ENCODE measurements at regions not wholly inside any gene's neighbourhood (a gene's known extent, or its start where the extent isn't known, plus 50 kb on each side); places are given as distances from the start of the nearest gene placed in this dataset.

DNA sequence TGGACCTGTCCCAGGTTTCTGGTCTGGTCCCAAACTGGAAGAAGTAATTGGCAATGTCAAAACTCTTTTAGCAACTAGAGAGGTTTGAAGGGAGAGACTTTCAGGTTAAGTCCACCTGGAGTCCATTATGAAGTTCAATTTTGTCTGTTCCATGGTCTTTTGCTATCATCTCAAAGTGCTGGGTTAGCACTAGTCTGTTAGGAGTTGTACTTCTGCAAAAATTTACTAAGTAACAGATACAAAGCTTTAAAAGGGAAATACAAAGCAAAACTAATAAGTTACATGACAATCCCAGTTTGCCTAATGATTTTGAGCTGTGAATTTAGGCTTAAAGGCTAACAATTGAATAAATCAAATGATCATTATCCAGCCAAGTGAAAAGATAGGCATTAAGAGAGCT is 643.9 kb downstream of the C12orf50 start:
- dilution Hi-C loops (cut with MboI; ENCODE audit: extremely low pct_ligation_motif_present, low sequenced_read_pairs) = no loop called here
- no peak for DNase-seq (ENCODE audit: low read depth, low spot score)
- no TSS peak for BruUV-seq (replicated peaks)
- Histone ChIP-seq H3K27ac (ENCODE audit: insufficient read depth, low read depth, low read length) (no peak overlapping the region), H3K4me2 (ENCODE audit: insufficient read depth, low read length) (no peak overlapping the region), H4K20me1 (replicated peaks; ENCODE audit: control insufficient read depth, extremely low read depth, insufficient read depth, low read length) (no peaks in the 10 kb centered on the region), H3K79me2 (ENCODE audit: control insufficient read depth, insufficient read depth, low read length) (no peaks in the 10 kb centered on the region), H3K4me1 (ENCODE audit: control insufficient read depth, extremely low read depth, insufficient read depth, low read length) (no peaks in the 10 kb centered on the region), H3K9me3 (replicated peaks; ENCODE audit: control insufficient read depth, insufficient read depth, low read length) (no peaks in the 10 kb centered on the region), H3K9me1 (replicated peaks; ENCODE audit: control insufficient read depth, extremely low read depth, insufficient read depth, low read length) (no peaks in the 10 kb centered on the region), H3K36me3 (ENCODE audit: control insufficient read depth in 2 of 2, extremely low read depth in 1 of 2, insufficient read depth in 2 of 2, low read length in 2 of 2) (no peaks in the 10 kb centered on the region), H2AFZ (ENCODE audit: low read depth, low read length) (no peak overlapping the region), H3K9ac (replicated peaks; ENCODE audit: extremely low read depth, insufficient read depth, low read length) (no peak overlapping the region), H3K4me3 (replicated peaks in 1 of 3; ENCODE audit: insufficient read depth in 1 of 3, low read depth in 1 of 3, low read length in 3 of 3) (no peak overlapping the region), H3K27me3 (ENCODE audit: control insufficient read depth in 2 of 2, insufficient read depth in 2 of 2, low read length in 2 of 2) (peaks cover 0 to 2% of the 10 kb centered on the region in 2 experiments)
- ChIA-PET CTCF (no interaction called here), POLR2A (no interaction called here)
- no peak for FAIRE-seq
- TF ChIP-seq JUN (IDR thresholded peaks at IDR 0.05; ENCODE audit: borderline replicate concordance, insufficient read depth, insufficient read length, low read depth) = no peak
- TF ChIP-seq MYC (IDR thresholded peaks at IDR 0.05; ENCODE audit: low read depth, low read length) = no peak
- TF ChIP-seq, protein P1, sequence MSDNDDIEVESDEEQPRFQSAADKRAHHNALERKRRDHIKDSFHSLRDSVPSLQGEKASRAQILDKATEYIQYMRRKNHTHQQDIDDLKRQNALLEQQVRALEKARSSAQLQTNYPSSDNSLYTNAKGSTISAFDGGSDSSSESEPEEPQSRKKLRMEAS (IDR thresholded peaks at IDR 0.05; ENCODE audit: insufficient read depth, insufficient read length) = no peak
- TF ChIP-seq POLR2A (IDR thresholded peaks at IDR 0.05; ENCODE audit: low read depth, low read length) = no peak
- TF ChIP-seq GATA2 (IDR thresholded peaks at IDR 0.05; ENCODE audit: insufficient read depth, insufficient read length, low read depth, low read length) = no peak
- TF ChIP-seq FOS (IDR thresholded peaks at IDR 0.05; ENCODE audit: borderline replicate concordance, insufficient read depth, low read length) = no peak
- TF ChIP-seq EZH2 (IDR thresholded peaks at IDR 0.05; ENCODE audit: borderline replicate concordance, low read depth, low read length, severe bottlenecking) = no peak
- TF ChIP-seq, protein P2, sequence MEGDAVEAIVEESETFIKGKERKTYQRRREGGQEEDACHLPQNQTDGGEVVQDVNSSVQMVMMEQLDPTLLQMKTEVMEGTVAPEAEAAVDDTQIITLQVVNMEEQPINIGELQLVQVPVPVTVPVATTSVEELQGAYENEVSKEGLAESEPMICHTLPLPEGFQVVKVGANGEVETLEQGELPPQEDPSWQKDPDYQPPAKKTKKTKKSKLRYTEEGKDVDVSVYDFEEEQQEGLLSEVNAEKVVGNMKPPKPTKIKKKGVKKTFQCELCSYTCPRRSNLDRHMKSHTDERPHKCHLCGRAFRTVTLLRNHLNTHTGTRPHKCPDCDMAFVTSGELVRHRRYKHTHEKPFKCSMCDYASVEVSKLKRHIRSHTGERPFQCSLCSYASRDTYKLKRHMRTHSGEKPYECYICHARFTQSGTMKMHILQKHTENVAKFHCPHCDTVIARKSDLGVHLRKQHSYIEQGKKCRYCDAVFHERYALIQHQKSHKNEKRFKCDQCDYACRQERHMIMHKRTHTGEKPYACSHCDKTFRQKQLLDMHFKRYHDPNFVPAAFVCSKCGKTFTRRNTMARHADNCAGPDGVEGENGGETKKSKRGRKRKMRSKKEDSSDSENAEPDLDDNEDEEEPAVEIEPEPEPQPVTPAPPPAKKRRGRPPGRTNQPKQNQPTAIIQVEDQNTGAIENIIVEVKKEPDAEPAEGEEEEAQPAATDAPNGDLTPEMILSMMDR (IDR thresholded peaks at IDR 0.05; ENCODE audit: extremely low read depth in 1 of 2, insufficient read depth in 1 of 2, low read depth in 1 of 2, low read length in 2 of 2) = no peak
- no peak for TF ChIP-seq POLR2AphosphoS5 (IDR thresholded peaks at IDR 0.05; ENCODE audit: insufficient read depth, low read depth, low read length)
- intact Hi-C loops (cut with micrococcal nuclease) = no loop called here

All from endothelial cell of umbilical vein (primary cell).